ENCODE measurements at regions not wholly inside any gene's neighbourhood (a gene's known extent, or its start where the extent isn't known, plus 50 kb on each side); places are given as distances from the start of the nearest gene placed in this dataset.

- TF ChIP-seq CTCF (IDR thresholded peaks at IDR 0.05 in 2 of 3, conservative IDR thresholded peaks at IDR 0.05 in 1 of 3; ENCODE audit: control insufficient read depth in 2 of 3, extremely low read depth in 1 of 3, insufficient read depth in 1 of 3, low read depth in 3 of 3, low read length in 3 of 3) (no peak), ZBED1 (IDR thresholded peaks at IDR 0.05; ENCODE audit: borderline replicate concordance) (no peak), ATF2 (IDR thresholded peaks at IDR 0.05; ENCODE audit: low read length) (no peak), POLR2AphosphoS5 (IDR thresholded peaks at IDR 0.05; ENCODE audit: low read length) (no peak), YY1 (IDR thresholded peaks at IDR 0.05; ENCODE audit: low read depth, low read length) (no peak), USF2 (IDR thresholded peaks at IDR 0.05; ENCODE audit: borderline replicate concordance, low read depth, low read length) (no peak), FOXM1 (IDR thresholded peaks at IDR 0.05; ENCODE audit: low read depth, low read length) (no peak), NR2C2 (IDR thresholded peaks at IDR 0.05; ENCODE audit: borderline replicate concordance, control insufficient read depth, insufficient read length, low read depth) (no peak), TARDBP (IDR thresholded peaks at IDR 0.05; ENCODE audit: borderline replicate concordance) (no peak)
These were observed 58.7 kb upstream of the G2E3 start for GRCh38 chr14:30500222-30500621.

All from GM12878 (cell line).